Karpas-422 (cell line): ENCODE measurements at regions not wholly inside any gene's neighbourhood (a gene's known extent, or its start where the extent isn't known, plus 50 kb on each side); places are given as distances from the start of the nearest gene placed in this dataset.
"Not testable (repeated sequence)": the region's sequence is repeated elsewhere in the genome, so short reads cannot be mapped to it uniquely, and the experiment has no call there.

Experiments used
- DNase-seq: peaks from one replicate; pipeline ENCODE4 v3.0.0-alpha.2; 2015
- H2AFZ ChIP-seq: fragments of 200-600 bp; sonication (generic); 2 replicates; pipeline ENCODE4 v1.6.1; 2014; ENCODE audit warnings: antibody characterized with exemption, low read length, mixed read lengths
- H3K27ac ChIP-seq: fragments of 200-600 bp; sonication (generic); 2 replicates; pipeline ENCODE4 v1.5.1; 2014; ENCODE audit warnings: mild to moderate bottlenecking, low read length, moderate library complexity
- H3K27me3 ChIP-seq: fragments of 200-600 bp; sonication (generic); 2 replicates; pipeline ENCODE4 v1.6.1; 2014; ENCODE audit warnings: low read length, mixed read lengths
- H3K36me3 ChIP-seq: fragments of 200-600 bp; sonication (generic); 2 replicates; pipeline ENCODE4 v1.6.1; 2014; ENCODE audit warnings: low read length, mixed read lengths; ENCODE audit not compliant: insufficient read depth
- H3K4me1 ChIP-seq: fragments of 200-600 bp; sonication (generic); 2 replicates; pipeline ENCODE4 v1.6.1; 2014; ENCODE audit warnings: mild to moderate bottlenecking, low read length, mixed read lengths
- H3K4me2 ChIP-seq: fragments of 200-600 bp; sonication (generic); 2 replicates; pipeline ENCODE4 v1.6.1; 2014; ENCODE audit warnings: low read length, low read depth, mild to moderate bottlenecking; ENCODE audit not compliant: poor library complexity, severe bottlenecking
- H3K4me3 ChIP-seq: fragments of 200-600 bp; sonication (generic); 2 replicates; pipeline ENCODE4 v1.5.1; 2014; ENCODE audit warnings: mild to moderate bottlenecking, antibody characterized with exemption, low read length, mixed read lengths
- H3K79me2 ChIP-seq: fragments of 200-600 bp; sonication (generic); 2 replicates; pipeline ENCODE4 v1.6.1; 2014; ENCODE audit warnings: mild to moderate bottlenecking, low read length, mixed read lengths
- H3K9ac ChIP-seq: fragments of 200-600 bp; sonication (generic); 2 replicates; pipeline ENCODE4 v1.6.0; 2014; ENCODE audit warnings: low read length
- H3K9me2 ChIP-seq: fragments of 200-600 bp; sonication (generic), shearing (Covaris generic); replicated peaks from 2 replicates; pipeline ENCODE4 v1.6.0; 2014; ENCODE audit warnings: mild to moderate bottlenecking, low read length, moderate library complexity; ENCODE audit not compliant: insufficient read depth
- H3K9me3 ChIP-seq: fragments of 300-700, 200-600 bp; sonication (generic); 2 replicates; pipeline ENCODE4 v1.6.1; 2014; ENCODE audit warnings: low read length, mixed read lengths
- H4K20me1 ChIP-seq: fragments of 200-600 bp; sonication (generic); 2 replicates; pipeline ENCODE4 v1.6.1; 2014; ENCODE audit warnings: mild to moderate bottlenecking, antibody characterized with exemption, low read length, low read depth; ENCODE audit not compliant: insufficient read depth

- no peaks in the 10 kb centered on the region for H3K27me3 ChIP-seq
- DNase-seq: no peak
- no peak overlapping the region for H3K9ac ChIP-seq
- H3K27ac ChIP-seq: no peak overlapping the region
- no peak overlapping the region for H3K4me2 ChIP-seq
- H3K79me2 ChIP-seq: no peaks in the 10 kb centered on the region
- H2AFZ ChIP-seq: no peak overlapping the region
- H3K4me1 ChIP-seq: no peaks in the 10 kb centered on the region
- peaks cover 2% of the 10 kb centered on the region; the same call in 1 of the 2 replicates for H4K20me1 ChIP-seq
- no peak overlapping the region for H3K4me3 ChIP-seq
- no peaks in the 10 kb centered on the region for H3K9me3 ChIP-seq
- no peaks in the 10 kb centered on the region for H3K9me2 ChIP-seq
- no peaks in the 10 kb centered on the region for H3K36me3 ChIP-seq
These were observed 61.8 kb upstream of the ZC3H15 start for GRCh38 chr2:186424265-186424664.

DNA sequence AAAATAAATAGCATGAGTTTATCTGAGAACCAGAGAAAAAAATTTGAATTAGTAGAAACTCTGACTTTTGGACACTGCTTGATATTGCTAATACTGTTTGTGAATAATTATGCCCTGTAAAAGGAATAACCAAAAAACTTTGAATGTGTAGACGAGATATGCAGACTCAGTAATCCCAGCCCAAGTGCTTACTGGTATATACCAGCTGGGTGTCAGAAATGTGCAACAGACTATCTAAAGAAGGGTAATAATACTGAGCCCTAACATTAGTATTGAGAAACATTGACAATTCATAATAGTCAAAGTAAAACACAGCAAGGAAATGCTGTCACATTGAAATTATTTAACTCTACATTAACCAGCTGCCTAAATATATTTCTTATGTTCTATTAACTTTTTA is 60.5 kb upstream of the ZC3H15 start:
- no peak overlapping the region for H3K4me3 ChIP-seq

DNA sequence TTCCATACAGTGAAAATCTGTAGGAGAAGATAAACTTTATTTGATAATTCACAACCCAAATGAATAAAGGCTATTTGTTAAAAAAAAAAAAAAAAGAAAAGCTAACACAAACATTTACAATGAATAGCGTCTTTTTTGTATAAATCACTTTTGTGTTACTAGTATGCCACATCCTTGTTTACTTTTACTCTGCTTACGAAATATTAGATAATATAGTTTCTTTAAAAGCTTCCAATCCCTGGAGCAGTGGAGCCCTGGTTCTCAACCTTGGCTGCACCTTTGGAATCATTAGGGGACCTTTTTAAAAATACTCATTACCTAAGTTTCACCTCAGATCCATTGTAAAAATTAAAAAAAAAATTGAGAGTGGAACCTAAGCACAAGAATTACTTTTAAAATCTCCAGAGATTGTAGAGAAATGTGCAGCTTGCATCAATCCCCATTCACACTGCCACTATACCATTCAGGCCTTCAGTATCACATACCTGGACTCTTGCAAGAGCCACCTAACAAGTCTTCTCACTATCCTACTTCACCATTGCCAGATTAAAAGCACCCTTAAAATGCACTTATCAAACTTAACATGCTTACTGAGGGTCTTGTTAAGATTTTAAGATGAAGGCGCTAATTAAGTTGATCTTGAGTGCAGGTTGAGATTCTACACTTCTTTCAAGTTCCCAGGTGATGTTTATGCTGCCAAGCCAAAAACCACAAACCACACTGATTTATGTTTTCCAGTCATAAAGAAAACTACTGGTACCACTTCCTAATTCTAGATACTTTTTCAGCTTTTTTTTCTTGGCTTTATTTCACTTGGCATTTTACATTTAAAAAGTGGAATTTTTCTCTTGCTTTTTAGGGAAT is 59.7 kb upstream of the ZC3H15 start:
- Histone ChIP-seq H3K79me2 (no peaks in the 10 kb centered on the region), H3K4me2 (no peak overlapping the region), H3K27me3 (no peaks in the 10 kb centered on the region), H3K9me3 (no peaks in the 10 kb centered on the region), H3K36me3 (no peaks in the 10 kb centered on the region), H4K20me1 (peaks cover 2% of the 10 kb centered on the region; the same call in 1 of the 2 replicates), H3K4me3 (no peak overlapping the region), H3K27ac (no peak overlapping the region), H3K9ac (no peak overlapping the region), H3K9me2 (no peaks in the 10 kb centered on the region), H3K4me1 (no peaks in the 10 kb centered on the region), H2AFZ (no peak overlapping the region)
- no peak for DNase-seq

More for the DNA sequence above, 60.5 kb upstream of the ZC3H15 start:
- H3K4me2 ChIP-seq: no peak overlapping the region
- H3K9me2 ChIP-seq: no peaks in the 10 kb centered on the region
- peaks cover 2% of the 10 kb centered on the region; the same call in 1 of the 2 replicates for H4K20me1 ChIP-seq
- H3K79me2 ChIP-seq: no peaks in the 10 kb centered on the region
- no peaks in the 10 kb centered on the region for H3K4me1 ChIP-seq
- no peak for DNase-seq
- H3K9ac ChIP-seq: no peak overlapping the region
- no peaks in the 10 kb centered on the region for H3K36me3 ChIP-seq
- H3K27me3 ChIP-seq: no peaks in the 10 kb centered on the region
- no peak overlapping the region for H2AFZ ChIP-seq
- H3K27ac ChIP-seq: no peak overlapping the region
- H3K9me3 ChIP-seq: no peaks in the 10 kb centered on the region

- H3K79me2 ChIP-seq, H3K4me1 ChIP-seq, H3K27ac ChIP-seq, H3K9me3 ChIP-seq, DNase-seq, H3K9me2 ChIP-seq, H3K27me3 ChIP-seq, H4K20me1 ChIP-seq, H3K4me2 ChIP-seq, H2AFZ ChIP-seq, H3K36me3 ChIP-seq, H3K9ac ChIP-seq, H3K4me3 ChIP-seq: not testable (repeated sequence)
These were observed 59.1 kb upstream of the ZC3H15 start for GRCh38 chr2:186427017-186427350.

- peaks cover 2% of the 10 kb centered on the region; the same call in 1 of the 2 replicates for H4K20me1 ChIP-seq
- H3K4me2 ChIP-seq: no peak overlapping the region
- H3K9me2 ChIP-seq: no peaks in the 10 kb centered on the region
- no peaks in the 10 kb centered on the region for H3K79me2 ChIP-seq
- no peaks in the 10 kb centered on the region for H3K27me3 ChIP-seq
- no peak overlapping the region for H3K27ac ChIP-seq
- no peak for DNase-seq
- no peaks in the 10 kb centered on the region for H3K36me3 ChIP-seq
- H2AFZ ChIP-seq: no peak overlapping the region
- H3K4me3 ChIP-seq: no peak overlapping the region
- H3K9me3 ChIP-seq: no peaks in the 10 kb centered on the region
- no peak overlapping the region for H3K9ac ChIP-seq
- no peaks in the 10 kb centered on the region for H3K4me1 ChIP-seq
These were observed 58.1 kb upstream of the ZC3H15 start for GRCh38 chr2:186427970-186428369.

DNA sequence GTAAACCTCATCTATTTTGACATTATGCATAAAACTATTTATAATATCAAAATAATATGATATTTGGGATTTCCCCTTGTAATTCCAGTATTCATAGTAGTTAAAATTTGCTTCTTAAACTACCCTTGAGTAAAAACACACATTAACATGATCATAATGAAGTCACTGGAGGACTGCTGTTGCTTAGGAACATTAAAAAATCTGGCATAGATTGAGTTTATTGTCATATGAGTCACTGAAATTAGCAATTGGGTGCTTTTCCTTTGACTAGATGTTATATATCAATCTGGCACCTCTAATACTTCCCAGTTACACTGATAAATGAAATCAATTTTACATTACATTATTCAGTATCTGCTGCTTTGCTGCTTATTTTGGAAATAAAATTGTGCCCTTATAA is 57.0 kb upstream of the ZC3H15 start:
- no peak overlapping the region for H3K4me2 ChIP-seq
- no peaks in the 10 kb centered on the region for H3K9me3 ChIP-seq
- DNase-seq: no peak
- H3K27me3 ChIP-seq: no peaks in the 10 kb centered on the region
- H4K20me1 ChIP-seq: peaks cover 2% of the 10 kb centered on the region; the same call in 1 of the 2 replicates
- H3K4me3 ChIP-seq: no peak overlapping the region
- no peaks in the 10 kb centered on the region for H3K4me1 ChIP-seq
- H3K9me2 ChIP-seq: no peaks in the 10 kb centered on the region
- no peaks in the 10 kb centered on the region for H3K36me3 ChIP-seq
- no peak overlapping the region for H3K9ac ChIP-seq
- no peak overlapping the region for H2AFZ ChIP-seq
- H3K79me2 ChIP-seq: no peaks in the 10 kb centered on the region
- H3K27ac ChIP-seq: no peak overlapping the region

DNA sequence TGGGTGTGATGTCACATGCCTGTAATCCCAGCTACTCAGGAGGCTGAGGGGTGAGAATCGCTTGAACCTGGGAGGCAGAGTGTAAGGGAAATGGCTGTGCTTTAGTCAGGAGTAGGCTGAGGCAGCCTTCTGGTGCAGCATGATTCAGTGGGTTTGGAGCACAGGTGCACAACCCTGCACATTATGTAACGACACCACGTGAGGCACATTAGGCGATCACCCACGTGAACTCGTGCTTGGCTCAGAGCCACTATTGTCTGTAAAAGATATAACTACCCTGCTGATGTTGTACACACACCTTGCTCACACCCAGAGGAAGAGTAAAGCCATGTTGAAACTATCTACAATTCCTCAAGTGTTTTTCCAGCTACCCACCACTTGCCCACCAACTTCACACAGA is 54.8 kb upstream of the ZC3H15 start:
- peaks cover 2% of the 10 kb centered on the region; the same call in 1 of the 2 replicates for H4K20me1 ChIP-seq
- H3K4me2 ChIP-seq: no peak overlapping the region

GRCh38 chr2:186433040-186433439 is 53.0 kb upstream of the ZC3H15 start:
- Histone ChIP-seq H3K9ac (no peak overlapping the region), H3K4me3 (no peak overlapping the region), H3K27me3 (no peaks in the 10 kb centered on the region), H3K79me2 (no peaks in the 10 kb centered on the region), H3K4me1 (no peaks in the 10 kb centered on the region), H3K9me2 (no peaks in the 10 kb centered on the region), H3K36me3 (no peaks in the 10 kb centered on the region), H4K20me1 (0 out of 2 replicates have a peak, but pooled peaks cover 2% of the 10 kb centered on the region), H3K9me3 (no peaks in the 10 kb centered on the region; the same call in 1 of the 2 replicates), H3K4me2 (no peak overlapping the region), H3K27ac (no peak overlapping the region), H2AFZ (no peak overlapping the region)
- no peak for DNase-seq

More for the DNA sequence above, 54.8 kb upstream of the ZC3H15 start:
- H3K9me2 ChIP-seq: no peaks in the 10 kb centered on the region
- H3K27me3 ChIP-seq: no peaks in the 10 kb centered on the region
- H3K27ac ChIP-seq: no peak overlapping the region
- no peaks in the 10 kb centered on the region for H3K9me3 ChIP-seq
- no peak overlapping the region for H3K4me3 ChIP-seq
- DNase-seq: no peak
- H3K4me1 ChIP-seq: no peaks in the 10 kb centered on the region
- no peaks in the 10 kb centered on the region for H3K36me3 ChIP-seq
- H3K9ac ChIP-seq: no peak overlapping the region
- no peaks in the 10 kb centered on the region for H3K79me2 ChIP-seq
- H2AFZ ChIP-seq: no peak overlapping the region
